BJ (cell line): ENCODE measurements at regions not wholly inside any gene's neighbourhood (a gene's known extent, or its start where the extent isn't known, plus 50 kb on each side); places are given as distances from the start of the nearest gene placed in this dataset.
"Not testable (repeated sequence)": the region's sequence is repeated elsewhere in the genome, so short reads cannot be mapped to it uniquely, and the experiment has no call there.

Experiments
- CTCF ChIA-PET: fragments of 350-600 bp; formaldehyde crosslinking; extraction: SDS; loops from one replicate; lab custom pipeline; 2021; ENCODE audit warnings: antibody characterized with exemption, inconsistent platforms; lab: Yijun Ruan, JAX
- POLR2A ChIA-PET: fragments of 300-600 bp; sonication (Branson Sonifier 250); formaldehyde crosslinking; extraction: SDS; loops from one replicate; lab custom pipeline; 2021; ENCODE audit warnings: antibody characterized with exemption; lab: Charles Lee
- DNase-seq: peaks from one replicate; pipeline ENCODE4 v3.0.0-alpha.2; 2011; ENCODE audit warnings: low read depth
- H3K27me3 ChIP-seq: 2 replicates; pipeline ENCODE4 v1.6.0; 2011; ENCODE audit warnings: low read length; ENCODE audit not compliant: control insufficient read depth, insufficient read depth
- H3K36me3 ChIP-seq: 2 replicates; pipeline ENCODE4 v1.5.1; 2011; ENCODE audit warnings: low read length; ENCODE audit not compliant: control insufficient read depth, insufficient read depth
- H3K4me3 ChIP-seq: 2 replicates; pipeline ENCODE4 v1.5.1; 2011; ENCODE audit warnings: low read depth, mild to moderate bottlenecking, control low read depth, low read length
- TF ChIP-seq, protein P1 (sequence below): IDR thresholded peaks from 2 replicates; pipeline ENCODE4 v1.5.1; 2011; ENCODE audit warnings: low read depth, mild to moderate bottlenecking, control low read depth, inconsistent platforms, low read length, moderate library complexity; ENCODE audit not compliant: insufficient read depth

DNA sequence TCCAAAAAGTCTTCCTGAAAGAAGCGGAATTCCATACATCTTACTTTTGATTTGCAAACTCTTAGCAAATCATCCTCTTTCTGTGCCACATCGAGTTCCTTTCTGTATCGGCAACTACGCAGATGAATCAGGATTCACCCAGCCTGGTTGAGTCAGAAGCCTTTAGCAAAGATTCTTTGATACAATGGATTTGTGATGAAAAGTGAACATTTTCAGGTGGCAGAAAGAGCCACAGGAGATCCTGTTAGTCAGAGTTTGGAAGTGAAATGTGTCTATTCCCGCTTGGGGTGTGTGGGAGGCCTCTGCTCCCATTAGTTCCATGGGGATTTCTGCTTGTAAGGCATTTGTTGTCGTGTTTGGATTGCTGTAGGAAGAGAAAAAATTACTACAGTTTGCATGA lies 351.8 kb upstream of the WWC1 start:
- Histone ChIP-seq H3K27me3 (no peaks in the 10 kb centered on the region), H3K4me3 (no peak overlapping the region), H3K36me3 (no peaks in the 10 kb centered on the region)
- TF ChIP-seq, protein P1, sequence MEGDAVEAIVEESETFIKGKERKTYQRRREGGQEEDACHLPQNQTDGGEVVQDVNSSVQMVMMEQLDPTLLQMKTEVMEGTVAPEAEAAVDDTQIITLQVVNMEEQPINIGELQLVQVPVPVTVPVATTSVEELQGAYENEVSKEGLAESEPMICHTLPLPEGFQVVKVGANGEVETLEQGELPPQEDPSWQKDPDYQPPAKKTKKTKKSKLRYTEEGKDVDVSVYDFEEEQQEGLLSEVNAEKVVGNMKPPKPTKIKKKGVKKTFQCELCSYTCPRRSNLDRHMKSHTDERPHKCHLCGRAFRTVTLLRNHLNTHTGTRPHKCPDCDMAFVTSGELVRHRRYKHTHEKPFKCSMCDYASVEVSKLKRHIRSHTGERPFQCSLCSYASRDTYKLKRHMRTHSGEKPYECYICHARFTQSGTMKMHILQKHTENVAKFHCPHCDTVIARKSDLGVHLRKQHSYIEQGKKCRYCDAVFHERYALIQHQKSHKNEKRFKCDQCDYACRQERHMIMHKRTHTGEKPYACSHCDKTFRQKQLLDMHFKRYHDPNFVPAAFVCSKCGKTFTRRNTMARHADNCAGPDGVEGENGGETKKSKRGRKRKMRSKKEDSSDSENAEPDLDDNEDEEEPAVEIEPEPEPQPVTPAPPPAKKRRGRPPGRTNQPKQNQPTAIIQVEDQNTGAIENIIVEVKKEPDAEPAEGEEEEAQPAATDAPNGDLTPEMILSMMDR: no peak
- no peak for DNase-seq
- ChIA-PET POLR2A (no interaction called here), CTCF (no interaction called here)

DNA sequence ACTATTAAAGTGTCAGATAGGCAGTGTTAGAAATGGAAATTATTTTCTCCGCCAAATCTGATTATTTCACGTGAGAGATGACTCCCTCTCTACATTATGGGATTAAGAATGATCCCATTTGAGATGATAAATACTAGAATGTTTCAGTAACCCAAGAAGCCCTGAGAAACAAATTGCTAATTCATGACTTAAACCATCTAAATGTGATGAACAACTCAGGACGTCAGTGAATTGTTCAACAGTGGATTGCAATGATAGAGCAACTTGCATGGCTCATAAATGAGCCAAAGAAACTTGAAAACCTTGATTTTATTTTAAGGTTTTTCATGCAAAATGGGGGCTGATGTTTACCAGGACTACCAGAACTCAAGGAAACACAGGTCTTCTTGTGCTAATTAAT lies 350.5 kb upstream of the WWC1 start:
- Histone ChIP-seq H3K4me3 (no peak overlapping the region), H3K27me3 (no peaks in the 10 kb centered on the region), H3K36me3 (no peaks in the 10 kb centered on the region)
- ChIA-PET CTCF (no interaction called here), POLR2A (no interaction called here)
- DNase-seq: no peak
- TF ChIP-seq, protein P1: no peak

DNA sequence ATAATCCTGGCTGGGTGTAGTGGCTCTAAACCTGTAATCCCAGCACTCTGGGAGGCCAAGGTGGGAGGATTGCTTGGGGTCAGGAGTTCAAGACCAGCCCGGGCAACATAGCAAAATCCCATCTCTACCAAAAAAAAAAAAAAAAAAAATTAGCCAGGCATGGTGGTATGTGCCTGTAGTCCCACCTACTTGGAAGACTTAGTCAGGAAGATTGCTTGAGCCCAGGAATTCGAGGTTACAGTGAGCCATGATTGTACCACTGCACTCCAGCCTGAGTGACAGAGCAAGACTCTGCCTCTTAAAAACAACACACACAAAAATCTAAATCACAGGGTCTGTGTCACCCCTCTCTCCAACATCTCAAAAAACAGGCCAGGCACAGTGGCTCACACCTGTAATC lies 349.9 kb upstream of the WWC1 start:
- DNase-seq, POLR2A ChIA-PET, H3K27me3 ChIP-seq, CTCF ChIA-PET, H3K36me3 ChIP-seq, H3K4me3 ChIP-seq: not testable (repeated sequence)

DNA sequence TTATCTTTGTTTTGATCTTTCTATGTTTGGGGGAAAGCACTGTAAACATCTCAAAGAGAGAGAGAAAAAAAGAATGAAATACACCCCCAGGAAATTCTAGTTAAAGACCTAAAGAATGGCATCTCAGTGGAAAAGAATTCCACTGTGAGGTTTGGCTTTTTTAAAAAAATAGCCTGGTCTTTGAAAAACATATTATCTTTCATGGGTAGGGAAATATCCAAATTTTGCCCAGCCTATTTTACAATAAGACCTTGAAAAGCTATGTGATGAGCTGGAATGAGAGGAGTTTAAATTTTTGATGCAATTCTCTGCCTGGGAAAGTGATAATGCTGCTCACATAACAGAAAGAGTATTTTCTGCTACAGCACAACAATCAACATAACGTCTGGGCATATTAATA lies 348.1 kb upstream of the WWC1 start:
- POLR2A ChIA-PET: no interaction called here
- Histone ChIP-seq H3K4me3 (no peak overlapping the region), H3K27me3 (no peaks in the 10 kb centered on the region), H3K36me3 (no peaks in the 10 kb centered on the region)
- DNase-seq: no peak
- CTCF ChIA-PET: interaction anchor here (0.6 to 0.9 kb wide), 2 partner anchors 10 to 310 kb away, joined by 3 read pairs; no protein-coding TSS in a partner anchor
- TF ChIP-seq, protein P1: no peak

DNA sequence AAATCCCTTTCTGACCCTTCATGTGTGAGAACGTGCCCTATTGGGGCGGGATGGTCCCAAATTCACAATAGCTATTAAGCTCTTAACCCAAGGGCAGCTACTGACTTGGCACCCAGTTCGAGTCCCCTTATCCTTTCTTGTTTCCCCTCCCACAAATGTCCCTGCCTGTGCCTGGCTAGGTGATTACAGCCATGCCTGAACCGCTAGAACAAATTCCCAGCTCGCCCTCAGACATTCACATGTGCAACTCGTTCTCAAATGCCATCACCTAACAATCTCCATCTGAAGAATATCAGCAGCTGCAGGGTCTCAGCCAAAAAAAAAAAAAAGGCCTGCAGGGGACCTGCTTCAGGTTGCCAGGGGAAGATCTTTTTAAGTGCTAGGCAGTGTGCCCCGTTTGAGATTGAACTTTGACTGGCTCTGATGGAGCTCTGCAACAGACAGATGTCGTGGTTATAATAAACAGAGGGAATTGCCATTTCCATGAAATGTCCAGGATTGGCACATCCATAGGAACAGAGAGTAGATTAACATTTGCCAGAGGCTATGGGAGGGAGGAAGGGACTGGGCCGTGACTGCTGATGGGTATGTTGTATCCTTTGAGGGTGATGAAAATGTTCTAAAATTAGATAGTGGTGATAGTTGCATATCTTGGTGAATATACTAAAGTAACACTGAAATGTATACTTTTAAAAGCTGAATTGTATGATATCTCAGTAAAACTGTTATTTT lies 347.2 kb upstream of the WWC1 start:
- ChIA-PET POLR2A (no interaction called here), CTCF (interaction anchor here (0.6 to 1.0 kb wide), 5 partner anchors 11 to 311 kb away, joined by 3 to 4 read pairs (median 3); no protein-coding TSS in a partner anchor)
- Histone ChIP-seq H3K27me3 (no peaks in the 10 kb centered on the region), H3K36me3 (no peaks in the 10 kb centered on the region), H3K4me3 (no peak overlapping the region)
- TF ChIP-seq, protein P1: no peak
- DNase-seq: no peak
